ENCODE measurements at regions not wholly inside any gene's neighbourhood (a gene's known extent, or its start where the extent isn't known, plus 50 kb on each side); places are given as distances from the start of the nearest gene placed in this dataset.

DNA sequence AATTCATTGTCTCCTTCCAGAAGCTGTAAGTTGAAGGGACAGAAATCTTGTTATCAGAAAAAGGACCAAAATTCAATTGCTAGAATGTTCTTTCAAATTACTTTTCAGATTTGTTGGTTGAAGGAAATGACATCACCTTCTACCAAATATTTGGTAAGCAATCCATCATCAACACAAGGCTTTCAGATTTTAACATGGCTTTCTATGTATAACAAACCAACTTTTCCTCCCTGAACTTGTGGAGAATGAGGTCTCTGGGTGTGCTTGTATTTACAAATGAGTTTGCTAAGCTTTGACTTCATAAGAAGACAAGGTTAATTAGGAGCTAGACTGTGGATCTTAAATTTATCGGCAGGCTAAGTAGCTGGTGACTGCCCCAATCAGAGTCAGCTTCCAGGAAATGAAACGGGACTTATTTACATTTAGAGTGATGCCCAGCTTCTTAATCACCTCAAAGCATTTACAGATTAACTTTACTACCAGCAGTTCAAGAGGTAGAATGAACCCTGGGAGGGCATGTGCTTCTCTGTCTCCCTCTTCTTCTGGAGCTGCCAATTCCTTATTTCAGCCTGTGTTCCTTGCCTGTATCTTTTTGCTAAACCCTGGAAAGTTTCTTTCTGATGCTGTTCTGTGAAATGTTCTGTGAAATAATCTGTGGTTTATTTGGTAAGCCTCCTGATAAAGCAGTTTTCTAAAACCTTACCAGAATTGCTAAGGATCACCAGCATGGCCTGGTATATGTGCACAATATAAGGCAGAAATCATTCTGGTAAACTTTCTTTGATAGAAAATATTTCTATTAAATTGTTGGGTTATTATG, 248.8 kb upstream of the FZD8 start:
- intact Hi-C loops (cut with DNase I; ENCODE audit: low total_unique reads), result no loop called here
- H3K27me3 ChIP-seq, result peaks cover 0 to 3% (median 0%) of the 10 kb centered on the region in 3 donors
- H3K27ac ChIP-seq, result no peak overlapping the region
- H3K36me3 ChIP-seq, result no peaks in the 10 kb centered on the region
- ATAC-seq (no peak), DNase-seq (no peak)
- no peak for TF ChIP-seq POLR2A (IDR thresholded peaks at IDR 0.05)
- TF ChIP-seq, protein P1, sequence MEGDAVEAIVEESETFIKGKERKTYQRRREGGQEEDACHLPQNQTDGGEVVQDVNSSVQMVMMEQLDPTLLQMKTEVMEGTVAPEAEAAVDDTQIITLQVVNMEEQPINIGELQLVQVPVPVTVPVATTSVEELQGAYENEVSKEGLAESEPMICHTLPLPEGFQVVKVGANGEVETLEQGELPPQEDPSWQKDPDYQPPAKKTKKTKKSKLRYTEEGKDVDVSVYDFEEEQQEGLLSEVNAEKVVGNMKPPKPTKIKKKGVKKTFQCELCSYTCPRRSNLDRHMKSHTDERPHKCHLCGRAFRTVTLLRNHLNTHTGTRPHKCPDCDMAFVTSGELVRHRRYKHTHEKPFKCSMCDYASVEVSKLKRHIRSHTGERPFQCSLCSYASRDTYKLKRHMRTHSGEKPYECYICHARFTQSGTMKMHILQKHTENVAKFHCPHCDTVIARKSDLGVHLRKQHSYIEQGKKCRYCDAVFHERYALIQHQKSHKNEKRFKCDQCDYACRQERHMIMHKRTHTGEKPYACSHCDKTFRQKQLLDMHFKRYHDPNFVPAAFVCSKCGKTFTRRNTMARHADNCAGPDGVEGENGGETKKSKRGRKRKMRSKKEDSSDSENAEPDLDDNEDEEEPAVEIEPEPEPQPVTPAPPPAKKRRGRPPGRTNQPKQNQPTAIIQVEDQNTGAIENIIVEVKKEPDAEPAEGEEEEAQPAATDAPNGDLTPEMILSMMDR (IDR thresholded peaks at IDR 0.05 in 4 of 5, conservative IDR thresholded peaks at IDR 0.05 in 1 of 5), result no peak
- H3K9me3 ChIP-seq, result no peaks in the 10 kb centered on the region
- no peak overlapping the region for H3K4me3 ChIP-seq
- H3K4me1 ChIP-seq, result no peaks in the 10 kb centered on the region
- in situ Hi-C loops (cut with MboI; ENCODE audit: low sequenced_read_pairs in 4 of 4), result no loop called here

DNA sequence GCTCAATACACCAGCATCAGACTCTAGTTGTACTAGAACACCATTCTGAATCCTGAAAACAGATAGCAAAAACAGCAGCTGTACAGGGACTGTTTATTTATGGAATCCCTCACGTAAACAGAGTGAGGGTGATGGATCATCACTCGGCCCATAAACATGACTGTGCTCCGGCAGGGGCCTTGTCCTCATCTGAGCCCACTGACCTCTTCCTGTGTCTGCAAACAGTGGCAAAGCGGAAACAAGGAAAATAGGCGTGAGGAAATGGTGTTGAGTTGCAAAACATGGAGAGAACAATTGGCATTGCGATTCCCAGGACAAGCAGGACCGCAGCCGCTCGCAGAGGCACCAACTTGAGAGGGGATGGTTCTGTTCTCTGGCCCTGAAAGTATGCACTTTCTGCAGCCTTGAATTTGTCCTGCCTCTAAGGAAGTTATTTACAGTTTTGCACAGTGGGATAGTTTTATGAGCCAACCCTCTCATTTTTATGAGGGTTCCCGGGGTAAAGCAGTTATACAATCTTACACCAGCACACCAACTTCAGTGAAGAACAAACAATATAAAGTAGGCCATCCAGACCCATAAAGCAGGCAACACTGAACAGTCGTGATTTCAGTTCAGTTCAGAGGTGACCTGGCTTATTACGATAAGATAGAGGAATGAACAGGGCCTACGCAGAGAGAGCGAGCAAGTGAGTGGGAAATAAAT, 248.0 kb upstream of the FZD8 start:
- in situ Hi-C loops (cut with MboI; ENCODE audit: low sequenced_read_pairs in 4 of 4) (no loop called here), intact Hi-C loops (cut with DNase I; ENCODE audit: low total_unique reads) (no loop called here)
- Histone ChIP-seq H3K36me3 (no peaks in the 10 kb centered on the region), H3K4me3 (no peak overlapping the region), H3K27me3 (peaks cover 0 to 3% (median 0%) of the 10 kb centered on the region in 3 donors), H3K27ac (no peak overlapping the region), H3K4me1 (no peaks in the 10 kb centered on the region), H3K9me3 (no peaks in the 10 kb centered on the region)
- ATAC-seq (no peak), DNase-seq (no peak)
- no peak for TF ChIP-seq POLR2A (IDR thresholded peaks at IDR 0.05)
- TF ChIP-seq, protein P1 (IDR thresholded peaks at IDR 0.05 in 4 of 5, conservative IDR thresholded peaks at IDR 0.05 in 1 of 5), result no peak

DNA sequence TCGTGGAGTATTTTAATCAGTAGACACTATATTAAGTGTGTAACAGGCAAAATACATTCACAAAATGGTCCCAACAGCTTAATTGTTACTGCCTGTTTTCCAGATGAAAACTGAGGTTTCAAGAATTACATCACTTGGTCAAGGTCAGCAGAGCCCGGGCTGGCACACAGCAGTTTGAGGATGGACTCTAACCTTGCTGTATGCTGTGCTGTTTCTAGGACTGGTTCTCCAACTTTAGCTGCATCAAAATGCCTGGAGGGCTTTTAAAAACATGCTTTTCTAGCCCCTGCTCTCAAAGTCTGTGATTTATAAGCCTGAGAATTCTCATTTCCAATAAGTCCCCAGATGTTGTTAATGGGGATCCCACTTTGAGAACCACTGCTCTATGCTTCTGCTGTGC, 247.1 kb upstream of the FZD8 start:
- in situ Hi-C loops (cut with MboI; ENCODE audit: low sequenced_read_pairs in 4 of 4) (no loop called here), intact Hi-C loops (cut with DNase I; ENCODE audit: low total_unique reads) (no loop called here)
- TF ChIP-seq, protein P1 (IDR thresholded peaks at IDR 0.05 in 4 of 5, conservative IDR thresholded peaks at IDR 0.05 in 1 of 5), result no peak
- TF ChIP-seq POLR2A (IDR thresholded peaks at IDR 0.05), result no peak
- no peaks in the 10 kb centered on the region for H3K36me3 ChIP-seq
- no peak overlapping the region for H3K4me3 ChIP-seq
- H3K9me3 ChIP-seq, result no peaks in the 10 kb centered on the region
- ATAC-seq (no peak), DNase-seq (no peak)
- H3K27ac ChIP-seq, result no peak overlapping the region
- peaks cover 0 to 3% (median 0%) of the 10 kb centered on the region in 3 donors for H3K27me3 ChIP-seq
- no peaks in the 10 kb centered on the region for H3K4me1 ChIP-seq

DNA sequence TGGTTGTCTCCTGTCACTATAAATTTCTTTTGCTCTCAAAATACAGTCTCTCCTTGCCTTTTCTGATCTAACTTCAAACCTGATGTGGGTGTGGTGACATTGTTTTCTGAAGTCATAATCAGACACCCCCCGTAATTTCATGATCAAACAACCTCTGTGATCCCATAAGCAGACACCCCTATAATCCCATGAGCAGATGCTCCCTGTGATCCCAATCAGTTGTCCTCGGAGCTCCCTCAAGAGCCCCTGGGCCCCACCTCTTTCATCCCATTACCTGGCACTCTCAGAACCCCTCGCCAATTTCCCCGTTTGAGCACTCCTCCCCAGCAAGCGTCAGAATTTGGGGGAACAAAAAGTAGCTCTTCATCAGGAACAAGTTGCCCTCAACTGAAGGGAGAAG, 246.3 kb upstream of the FZD8 start:
- TF ChIP-seq, protein P1 (IDR thresholded peaks at IDR 0.05 in 4 of 5, conservative IDR thresholded peaks at IDR 0.05 in 1 of 5), result no peak
- TF ChIP-seq POLR2A (IDR thresholded peaks at IDR 0.05), result no peak
- no peak overlapping the region for H3K27ac ChIP-seq

More for the DNA sequence above, 246.3 kb upstream of the FZD8 start:
- in situ Hi-C loops (cut with MboI; ENCODE audit: low sequenced_read_pairs in 4 of 4), result no loop called here
- intact Hi-C loops (cut with DNase I; ENCODE audit: low total_unique reads), result no loop called here
- H3K4me1 ChIP-seq, result no peaks in the 10 kb centered on the region
- H3K4me3 ChIP-seq, result no peak overlapping the region
- peaks cover 0 to 3% (median 0%) of the 10 kb centered on the region in 3 donors for H3K27me3 ChIP-seq
- H3K36me3 ChIP-seq, result no peaks in the 10 kb centered on the region
- no peak for DNase-seq
- no peaks in the 10 kb centered on the region for H3K9me3 ChIP-seq
- no peak for ATAC-seq

Measured in gastrocnemius medialis (tissue), 4 donors.